Esophagus muscularis mucosa (tissue), 4 donors: ENCODE measurements at regions not wholly inside any gene's neighbourhood (a gene's known extent, or its start where the extent isn't known, plus 50 kb on each side); places are given as distances from the start of the nearest gene placed in this dataset.

Experiments used
- DNase-seq: peaks from one replicate; pipeline ENCODE4 v3.0.0-alpha.2; 2017; ENCODE audit errors: extremely low spot score
- H3K27ac ChIP-seq, 4 donors: fragments of 200-600 bp; sonication (generic); replicated peaks in 1 of 4; 1 replicate in 3 of 4; 2 replicates in 1 of 4; pipeline ENCODE4 v1.5.1; 2016 to 2019; ENCODE audit warnings: mild to moderate bottlenecking in 1 of 4
- H3K27me3 ChIP-seq, 4 donors: fragments of 200-600 bp; sonication (generic); one replicate each; pipeline versions ENCODE4 v1.5.1 to v1.6.0; 2016 to 2019
- H3K36me3 ChIP-seq, 4 donors: fragments of 200-600 bp; sonication (generic); one replicate each; pipeline ENCODE4 v1.5.1; 2016 to 2019
- H3K4me1 ChIP-seq, 4 donors: fragments of 200-600 bp; sonication (generic); one replicate each; pipeline ENCODE4 v1.5.1; 2016 to 2019
- H3K4me3 ChIP-seq, 4 donors: fragments of 200-600 bp; sonication (generic); 1 replicate in 2 of 4; 2 replicates in 2 of 4; pipeline ENCODE4 v1.5.1; 2016 to 2019; ENCODE audit warnings: mild to moderate bottlenecking in 4 of 4, moderate library complexity in 1 of 4
- H3K9me3 ChIP-seq, 4 donors: fragments of 200-600 bp; sonication (generic); 1 replicate in 3 of 4; 2 replicates in 1 of 4; pipeline ENCODE4 v1.5.1; 2016 to 2019
- CTCF ChIP-seq, 3 experiments: fragments of 200-600 bp in 2 of 3; fragments of 450-650 bp in 1 of 3; sonication (generic) in 2 of 3; IDR thresholded peaks; one replicate each; pipeline ENCODE4 v1.5.1; 2017 to 2019; ENCODE audit warnings: antibody characterized with exemption in 3 of 3, mild to moderate bottlenecking in 2 of 3, moderate library complexity in 1 of 3
- EP300 ChIP-seq: sonication (generic); formaldehyde crosslinking; IDR thresholded peaks from one replicate; pipeline ENCODE4 v1.6.1; 2017; ENCODE audit warnings: antibody characterized with exemption
- POLR2A ChIP-seq: fragments of 450-650 bp; IDR thresholded peaks from one replicate; pipeline ENCODE4 v1.6.1; 2017; ENCODE audit warnings: antibody characterized with exemption, moderate library complexity, mild to moderate bottlenecking, low read depth
- POLR2AphosphoS5 ChIP-seq, 2 donors: sonication (generic); formaldehyde crosslinking; IDR thresholded peaks; one replicate each; pipeline ENCODE4 v1.6.1; 2017; ENCODE audit warnings: antibody characterized with exemption in 2 of 2
- WGBS: methylation state at CpG from one replicate; pipeline ENCODE4 v1.1.5; 2018; 5-methylcytosine and 5-hydroxymethylcytosine counted together
- intact Hi-C: fragments of 100-400 bp; cut with DNase I; formaldehyde crosslinking; loops from one replicate; pipeline ENCODE4 v1.15.1; 2023

- no peaks in the 10 kb centered on the region for H3K4me1 ChIP-seq
- no peak for DNase-seq
- TF ChIP-seq POLR2A (no peak), POLR2AphosphoS5 (IDR thresholded peaks at IDR 0.05) (no peak), EP300 (no peak), CTCF (IDR thresholded peaks at IDR 0.05) (no peak)
- no peaks in the 10 kb centered on the region for H3K9me3 ChIP-seq
- H3K4me3 ChIP-seq: no peak overlapping the region
- no peaks in the 10 kb centered on the region for H3K36me3 ChIP-seq
- no peak overlapping the region for H3K27ac ChIP-seq
- intact Hi-C loops: no loop called here
- WGBS: 78% methylated on average over 5 of the region's 5 CpGs
- no peaks in the 10 kb centered on the region for H3K27me3 ChIP-seq
Observed at GRCh38 chr18:39604836-39605235, 2039.2 kb upstream of the CELF4 start.

DNA sequence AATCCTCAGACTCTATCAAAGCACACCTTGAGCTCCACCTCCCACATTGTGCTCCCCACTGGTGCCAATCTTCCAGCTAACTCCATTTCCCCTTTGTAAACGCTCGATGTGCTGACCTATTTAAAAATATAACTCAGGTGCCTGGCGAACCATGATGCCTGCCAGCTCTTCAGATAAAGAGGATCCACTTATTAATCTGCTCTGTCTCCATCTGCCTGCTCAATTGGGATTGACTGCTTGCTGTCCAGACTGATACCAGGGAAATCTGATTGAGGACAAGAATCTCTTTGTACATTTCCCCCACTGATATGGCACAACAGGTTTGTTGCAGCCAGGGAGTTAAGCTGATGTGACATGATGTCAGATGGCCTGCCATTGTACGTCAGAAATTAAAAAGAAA lies 2036.5 kb upstream of the CELF4 start:
- Histone ChIP-seq H3K9me3 (no peaks in the 10 kb centered on the region), H3K4me3 (no peak overlapping the region), H3K27ac (no peak overlapping the region), H3K36me3 (no peaks in the 10 kb centered on the region), H3K27me3 (no peaks in the 10 kb centered on the region), H3K4me1 (no peaks in the 10 kb centered on the region)
- 96% methylated on average over 4 of the region's 4 CpGs for WGBS
- no peak for DNase-seq
- TF ChIP-seq EP300: no peak
- no peak for TF ChIP-seq CTCF (IDR thresholded peaks at IDR 0.05)
- TF ChIP-seq POLR2AphosphoS5 (IDR thresholded peaks at IDR 0.05): no peak
- no peak for TF ChIP-seq POLR2A
- intact Hi-C loops: no loop called here

DNA sequence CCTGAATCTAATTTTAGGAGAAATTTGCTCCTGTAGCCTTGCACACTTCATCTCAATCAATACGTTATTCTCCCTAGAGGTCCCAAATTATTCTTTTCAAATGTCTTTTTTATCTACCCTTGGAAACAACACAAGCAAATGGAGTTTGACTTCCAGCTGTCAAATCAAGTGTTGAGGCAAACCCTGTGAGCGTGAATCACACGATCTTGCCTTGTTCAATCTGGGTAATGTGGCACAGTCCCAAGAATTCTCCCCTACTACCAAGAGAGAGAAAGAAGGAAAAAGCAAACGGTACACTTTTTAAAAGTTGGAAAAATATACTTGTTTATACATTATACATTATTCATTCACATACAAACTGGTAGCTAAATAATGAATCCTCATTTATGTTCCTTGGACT lies 2035.3 kb upstream of the CELF4 start:
- no peaks in the 10 kb centered on the region for H3K9me3 ChIP-seq
- no peak for TF ChIP-seq CTCF (IDR thresholded peaks at IDR 0.05)
- no peak for TF ChIP-seq POLR2A
- no peak for TF ChIP-seq POLR2AphosphoS5 (IDR thresholded peaks at IDR 0.05)
- no peak for TF ChIP-seq EP300

DNA sequence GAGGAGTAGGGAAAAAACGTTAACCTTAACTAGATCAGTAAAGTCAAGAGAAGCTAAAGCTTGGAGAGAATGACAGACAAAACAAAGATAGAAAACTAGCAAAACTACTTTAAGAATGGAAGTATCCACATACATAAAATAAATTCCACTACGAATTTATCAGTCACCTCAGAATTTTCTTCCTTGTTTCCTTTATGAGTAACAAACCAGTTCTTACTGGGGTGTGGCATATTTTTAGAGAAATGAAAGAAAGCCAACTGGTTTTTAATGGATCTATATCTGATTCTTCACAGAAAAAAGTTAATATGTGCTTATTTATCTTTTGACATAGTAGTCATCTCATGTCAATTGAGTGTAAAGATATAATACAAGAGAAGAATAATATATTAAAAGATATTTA lies 2033.7 kb upstream of the CELF4 start:
- H3K27me3 ChIP-seq: no peaks in the 10 kb centered on the region
- intact Hi-C loops: no loop called here
- no peak for DNase-seq
- TF ChIP-seq POLR2A (no peak), POLR2AphosphoS5 (IDR thresholded peaks at IDR 0.05) (no peak), CTCF (IDR thresholded peaks at IDR 0.05) (no peak), EP300 (no peak)
- H3K4me1 ChIP-seq: no peaks in the 10 kb centered on the region
- no peaks in the 10 kb centered on the region for H3K36me3 ChIP-seq
- no peak overlapping the region for H3K27ac ChIP-seq
- no peak overlapping the region for H3K4me3 ChIP-seq
- 88% methylated on average over 2 of the region's 2 CpGs for WGBS
- H3K9me3 ChIP-seq: no peaks in the 10 kb centered on the region

More for the DNA sequence above, 2035.3 kb upstream of the CELF4 start:
- no peaks in the 10 kb centered on the region for H3K36me3 ChIP-seq
- H3K4me3 ChIP-seq: no peak overlapping the region
- intact Hi-C loops: no loop called here
- 65% methylated on average over 4 of the region's 4 CpGs for WGBS
- H3K27me3 ChIP-seq: no peaks in the 10 kb centered on the region
- DNase-seq: no peak
- no peaks in the 10 kb centered on the region for H3K4me1 ChIP-seq
- H3K27ac ChIP-seq: no peak overlapping the region

DNA sequence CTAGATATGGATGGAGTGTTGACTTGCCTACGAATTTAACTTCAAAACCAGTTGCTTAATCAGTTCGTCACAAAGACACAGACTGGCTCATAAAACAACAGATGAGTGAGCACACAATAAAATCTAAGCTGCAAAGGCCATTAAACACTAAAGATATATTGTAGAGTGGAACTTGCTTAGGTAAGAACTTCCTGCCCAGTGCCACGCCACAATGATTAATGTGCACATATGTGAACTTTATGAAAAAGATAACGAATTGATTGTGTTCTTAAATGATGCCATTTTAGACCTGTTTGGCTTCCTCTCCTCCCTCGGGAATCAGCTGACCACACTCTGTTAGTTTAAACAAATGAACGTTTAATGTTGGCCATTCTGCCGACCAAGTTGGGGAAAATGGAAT lies 2031.3 kb upstream of the CELF4 start:
- TF ChIP-seq POLR2AphosphoS5 (IDR thresholded peaks at IDR 0.05): no peak
- no peak for TF ChIP-seq CTCF (IDR thresholded peaks at IDR 0.05)
- TF ChIP-seq EP300: no peak
- no peak for TF ChIP-seq POLR2A
- Histone ChIP-seq H3K4me3 (no peak overlapping the region), H3K27me3 (no peaks in the 10 kb centered on the region), H3K4me1 (no peaks in the 10 kb centered on the region), H3K36me3 (no peaks in the 10 kb centered on the region), H3K27ac (no peak overlapping the region), H3K9me3 (no peaks in the 10 kb centered on the region)
- intact Hi-C loops: no loop called here
- DNase-seq: no peak
- WGBS: 60% methylated on average over 7 of the region's 7 CpGs
